ENCODE measurements at regions not wholly inside any gene's neighbourhood (a gene's known extent, or its start where the extent isn't known, plus 50 kb on each side); places are given as distances from the start of the nearest gene placed in this dataset.

DNA sequence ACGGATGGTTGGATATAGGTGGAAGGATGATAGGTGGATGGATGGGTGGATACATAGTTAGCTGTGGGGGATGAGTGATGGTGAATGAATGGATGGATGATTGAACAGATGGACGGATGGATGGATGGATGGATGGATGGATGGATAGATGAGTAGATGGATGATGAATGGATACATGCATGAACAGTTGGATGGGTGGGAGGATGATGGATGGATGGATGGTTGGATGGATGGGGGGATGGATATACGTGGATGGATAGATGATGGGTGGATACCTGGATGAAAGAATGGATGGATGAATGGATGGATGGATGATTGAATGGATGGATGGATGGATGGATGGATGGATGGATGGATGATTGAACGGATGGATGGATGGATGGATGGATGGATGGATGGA is 68.4 kb upstream of the PRR5 start:
- no peaks in the 10 kb centered on the region for H3K36me3 Mint-ChIP-seq (ENCODE audit: insufficient read depth)
- peaks cover 10% of the 10 kb centered on the region for H3K27me3 Mint-ChIP-seq
- H3K4me1 Mint-ChIP-seq (ENCODE audit: low read depth), result no peaks in the 10 kb centered on the region
- no peak overlapping the region for H3K27ac Mint-ChIP-seq
- DNase-seq (ENCODE audit: low spot score, unreplicated experiment), result no peak
- H3K9me3 Mint-ChIP-seq (ENCODE audit: low read depth), result peaks cover 5% of the 10 kb centered on the region
- TF ChIP-seq, protein P1, sequence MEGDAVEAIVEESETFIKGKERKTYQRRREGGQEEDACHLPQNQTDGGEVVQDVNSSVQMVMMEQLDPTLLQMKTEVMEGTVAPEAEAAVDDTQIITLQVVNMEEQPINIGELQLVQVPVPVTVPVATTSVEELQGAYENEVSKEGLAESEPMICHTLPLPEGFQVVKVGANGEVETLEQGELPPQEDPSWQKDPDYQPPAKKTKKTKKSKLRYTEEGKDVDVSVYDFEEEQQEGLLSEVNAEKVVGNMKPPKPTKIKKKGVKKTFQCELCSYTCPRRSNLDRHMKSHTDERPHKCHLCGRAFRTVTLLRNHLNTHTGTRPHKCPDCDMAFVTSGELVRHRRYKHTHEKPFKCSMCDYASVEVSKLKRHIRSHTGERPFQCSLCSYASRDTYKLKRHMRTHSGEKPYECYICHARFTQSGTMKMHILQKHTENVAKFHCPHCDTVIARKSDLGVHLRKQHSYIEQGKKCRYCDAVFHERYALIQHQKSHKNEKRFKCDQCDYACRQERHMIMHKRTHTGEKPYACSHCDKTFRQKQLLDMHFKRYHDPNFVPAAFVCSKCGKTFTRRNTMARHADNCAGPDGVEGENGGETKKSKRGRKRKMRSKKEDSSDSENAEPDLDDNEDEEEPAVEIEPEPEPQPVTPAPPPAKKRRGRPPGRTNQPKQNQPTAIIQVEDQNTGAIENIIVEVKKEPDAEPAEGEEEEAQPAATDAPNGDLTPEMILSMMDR (IDR thresholded peaks at IDR 0.05; ENCODE audit: unreplicated experiment), result no peak
- no peak overlapping the region for H3K4me3 Mint-ChIP-seq (ENCODE audit: low read depth)

DNA sequence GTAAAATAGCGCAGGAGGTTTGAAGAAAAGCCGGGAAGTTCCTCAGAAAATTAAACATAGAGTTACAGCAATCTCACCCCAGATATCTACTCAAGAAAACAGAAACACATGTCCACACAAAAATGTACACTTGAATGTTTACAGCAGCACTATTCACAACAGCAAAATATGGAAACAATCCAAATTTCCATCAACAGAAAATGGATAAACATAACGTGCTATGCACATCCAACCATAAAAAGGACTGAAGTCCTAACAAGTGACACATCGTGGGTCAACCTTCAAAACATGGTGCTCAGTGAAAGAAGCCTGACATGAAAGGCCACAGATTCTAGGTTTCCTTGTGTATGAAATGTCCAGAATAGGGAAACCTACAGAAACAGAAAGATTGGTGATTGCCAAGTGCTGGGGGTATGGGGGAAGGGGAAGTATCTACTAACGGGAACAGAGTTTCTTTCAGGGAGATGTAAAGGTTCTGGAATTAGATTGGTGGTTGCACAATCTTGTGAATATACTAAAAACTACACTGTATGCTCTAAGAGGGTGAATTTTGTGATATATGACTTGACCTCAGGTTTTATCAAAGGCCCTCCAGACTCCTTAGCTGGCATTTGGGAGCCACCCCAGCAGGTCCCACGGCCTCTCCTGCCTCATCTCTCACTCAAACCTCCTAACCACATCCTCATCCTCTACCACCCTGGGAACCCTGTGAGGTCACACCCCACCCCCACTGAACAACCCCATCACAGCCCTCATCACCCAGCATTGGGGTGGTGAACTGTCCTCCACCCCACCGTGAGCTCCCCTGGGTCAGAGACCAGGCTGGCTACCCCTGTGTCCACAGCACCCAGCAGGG is 69.2 kb upstream of the PRR5 start:
- DNase-seq (ENCODE audit: low spot score, unreplicated experiment), result no peak
- H3K27ac Mint-ChIP-seq, result no peak overlapping the region
- H3K27me3 Mint-ChIP-seq, result peaks cover 10% of the 10 kb centered on the region
- H3K4me1 Mint-ChIP-seq (ENCODE audit: low read depth), result no peaks in the 10 kb centered on the region
- H3K4me3 Mint-ChIP-seq (ENCODE audit: low read depth), result no peak overlapping the region
- peaks cover 5% of the 10 kb centered on the region for H3K9me3 Mint-ChIP-seq (ENCODE audit: low read depth)
- TF ChIP-seq, protein P1 (IDR thresholded peaks at IDR 0.05; ENCODE audit: unreplicated experiment), result no peak
- no peaks in the 10 kb centered on the region for H3K36me3 Mint-ChIP-seq (ENCODE audit: insufficient read depth)

DNA sequence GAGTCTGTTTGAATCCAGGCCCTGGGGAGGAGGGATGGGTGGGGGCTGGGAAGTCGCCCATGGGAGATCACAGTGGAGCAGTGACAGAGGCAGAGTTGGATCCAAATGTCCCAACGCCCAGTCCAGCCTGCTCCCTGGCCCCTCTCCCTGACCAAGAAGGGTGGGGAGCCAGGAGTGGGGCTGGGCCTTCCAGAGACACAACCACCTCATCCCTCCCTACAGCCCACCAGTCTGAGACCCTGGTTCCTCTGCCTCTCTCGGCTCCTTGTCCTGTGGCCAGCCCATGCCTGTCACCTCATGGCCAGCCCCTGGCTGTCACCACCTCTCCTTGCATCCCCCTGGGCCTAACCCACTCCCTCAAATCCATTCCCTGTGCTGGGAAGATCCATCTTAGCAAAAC is 71.2 kb upstream of the PRR5 start:
- H3K9me3 Mint-ChIP-seq (ENCODE audit: low read depth), result peaks cover 5% of the 10 kb centered on the region
- no peaks in the 10 kb centered on the region for H3K4me1 Mint-ChIP-seq (ENCODE audit: low read depth)
- TF ChIP-seq, protein P1 (IDR thresholded peaks at IDR 0.05; ENCODE audit: unreplicated experiment), result no peak
- H3K27ac Mint-ChIP-seq, result no peak overlapping the region
- no peak for DNase-seq (ENCODE audit: low spot score, unreplicated experiment)
- no peak overlapping the region for H3K4me3 Mint-ChIP-seq (ENCODE audit: low read depth)
- H3K27me3 Mint-ChIP-seq, result peaks cover 24% of the 10 kb centered on the region
- H3K36me3 Mint-ChIP-seq (ENCODE audit: insufficient read depth), result no peaks in the 10 kb centered on the region

DNA sequence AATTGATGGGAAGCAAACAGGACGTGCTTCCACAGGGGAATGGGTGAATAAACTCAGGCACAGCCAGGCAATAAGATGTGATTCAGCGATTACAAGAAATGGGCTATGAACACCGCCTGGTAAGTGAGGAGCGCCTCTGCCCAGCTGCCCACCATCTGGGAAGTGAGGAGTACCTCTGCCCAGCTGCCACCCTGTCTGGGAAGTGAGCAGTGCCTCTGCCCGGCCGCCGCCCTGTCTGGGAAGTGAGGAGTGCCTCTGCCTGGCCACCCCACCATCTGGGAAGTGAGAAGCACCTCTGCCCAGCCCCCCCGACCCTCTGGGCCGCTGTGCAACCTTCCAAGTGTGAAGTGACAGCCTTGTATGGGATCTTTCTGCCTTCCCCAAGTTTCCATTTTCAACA is 73.2 kb upstream of the PRR5 start:
- H3K4me1 Mint-ChIP-seq (ENCODE audit: low read depth), result no peaks in the 10 kb centered on the region
- H3K4me3 Mint-ChIP-seq (ENCODE audit: low read depth), result no peak overlapping the region
- DNase-seq (ENCODE audit: low spot score, unreplicated experiment), result no peak
- peaks cover 5% of the 10 kb centered on the region for H3K9me3 Mint-ChIP-seq (ENCODE audit: low read depth)
- no peaks in the 10 kb centered on the region for H3K36me3 Mint-ChIP-seq (ENCODE audit: insufficient read depth)
- TF ChIP-seq, protein P1 (IDR thresholded peaks at IDR 0.05; ENCODE audit: unreplicated experiment), result no peak
- H3K27ac Mint-ChIP-seq, result no peak overlapping the region
- H3K27me3 Mint-ChIP-seq, result peaks cover 27% of the 10 kb centered on the region

DNA sequence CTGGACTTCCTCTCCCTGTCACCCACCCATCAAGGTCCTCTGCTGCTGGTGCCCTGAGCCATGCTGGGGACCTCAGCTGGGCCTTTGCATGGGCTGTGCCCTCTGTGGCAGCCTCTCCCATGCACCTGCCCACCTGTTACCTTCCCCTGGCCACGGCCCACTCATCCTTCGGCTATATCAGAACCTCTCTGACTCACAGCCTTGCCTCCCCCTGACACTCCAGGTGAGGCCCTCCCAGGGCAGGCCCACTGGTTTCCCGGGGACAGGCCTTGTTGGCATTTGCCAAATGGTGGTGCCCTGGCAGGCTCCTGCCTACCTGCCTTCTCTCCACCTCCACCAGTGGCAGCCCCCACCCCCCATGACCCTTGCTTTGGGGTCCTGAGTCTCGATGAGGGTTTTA is 73.7 kb upstream of the PRR5 start:
- Mint-ChIP-seq H3K36me3 (ENCODE audit: insufficient read depth) (no peaks in the 10 kb centered on the region), H3K4me3 (ENCODE audit: low read depth) (no peak overlapping the region), H3K9me3 (ENCODE audit: low read depth) (peaks cover 5% of the 10 kb centered on the region), H3K4me1 (ENCODE audit: low read depth) (no peaks in the 10 kb centered on the region), H3K27me3 (peaks cover 30% of the 10 kb centered on the region), H3K27ac (no peak overlapping the region)
- no peak for DNase-seq (ENCODE audit: low spot score, unreplicated experiment)
- TF ChIP-seq, protein P1 (IDR thresholded peaks at IDR 0.05; ENCODE audit: unreplicated experiment), result no peak
